Islet of Langerhans (tissue), 1 donor: ENCODE measurements at regions not wholly inside any gene's neighbourhood (a gene's known extent, or its start where the extent isn't known, plus 50 kb on each side); places are given as distances from the start of the nearest gene placed in this dataset.
"Not testable (repeated sequence)": the region's sequence is repeated elsewhere in the genome, so short reads cannot be mapped to it uniquely, and the experiment has no call there.

Experiments
- FAIRE-seq: peaks from one replicate; lab custom pipeline; 2011; peaks lifted over from hg19 to GRCh38; lab: Jason Lieb, UNC

DNA sequence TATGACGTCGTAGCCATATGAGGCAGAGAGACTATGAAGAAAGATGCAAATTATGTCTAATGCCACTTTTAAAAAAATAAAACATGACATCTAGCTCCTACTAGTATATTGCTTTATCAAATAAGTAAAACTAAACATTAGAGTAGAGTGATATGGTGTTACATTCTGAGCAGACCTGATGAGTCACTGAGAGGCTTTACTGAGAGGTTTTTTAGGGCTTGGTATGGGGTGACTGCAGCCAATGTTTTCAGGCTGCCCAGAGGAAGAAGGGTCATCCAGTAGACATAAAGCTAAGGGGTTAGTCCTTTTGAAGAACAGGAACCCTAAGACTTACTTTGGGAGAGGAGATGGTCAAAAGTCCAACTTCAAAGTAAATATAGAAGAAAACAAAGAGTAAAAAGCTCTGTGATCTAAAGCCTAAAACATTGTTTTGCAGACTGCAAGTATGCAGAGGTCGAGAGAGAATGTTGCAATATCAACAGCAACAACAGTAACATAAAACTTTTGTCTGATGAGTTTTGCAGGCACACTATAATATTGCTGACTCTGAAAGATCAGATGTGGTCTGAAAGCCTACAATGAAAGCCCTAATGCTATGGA is 774.7 kb downstream of the TMTC2 start:
- FAIRE-seq: no peak

DNA sequence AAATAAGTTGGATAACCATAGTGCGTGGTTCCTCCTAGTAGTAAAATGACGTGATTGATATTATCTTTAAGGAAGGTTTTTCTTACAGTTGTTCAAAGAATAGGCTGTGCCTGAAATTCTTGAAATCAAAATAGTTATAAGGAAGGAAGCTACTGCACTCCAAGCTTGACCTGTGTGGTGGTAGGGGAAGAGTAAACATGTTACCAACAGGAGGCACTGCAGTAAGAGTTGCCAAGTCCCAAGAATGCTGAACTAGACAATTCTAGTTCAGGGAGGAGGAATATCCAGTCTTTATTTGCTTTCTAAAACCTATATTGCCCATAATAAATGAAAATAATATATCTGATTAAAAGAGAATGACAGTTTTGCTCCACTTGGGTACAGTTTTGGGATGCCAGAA is 764.5 kb downstream of the TMTC2 start:
- FAIRE-seq: no peak

DNA sequence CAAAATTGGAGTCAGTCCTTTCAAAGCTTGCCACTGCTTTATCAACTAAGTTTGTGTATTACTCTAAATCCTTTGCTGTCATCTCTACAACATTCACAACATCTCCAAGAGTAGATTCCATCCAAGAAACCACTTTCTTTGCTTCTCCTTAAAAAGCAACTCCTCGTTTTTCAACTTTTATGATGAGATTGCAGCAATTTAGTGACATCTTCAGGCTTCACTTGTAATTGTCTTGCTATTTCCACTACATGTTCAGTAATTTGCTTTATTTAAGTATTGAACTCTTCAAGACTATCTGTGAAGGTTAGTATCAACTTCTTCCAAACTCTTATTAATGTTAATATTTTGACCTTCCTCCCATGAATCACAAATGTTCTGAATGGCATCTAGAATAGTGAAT is 747.9 kb downstream of the TMTC2 start:
- FAIRE-seq: no peak

GRCh38 chr12:83432176-83432719 is 745.5 kb downstream of the TMTC2 start:
- FAIRE-seq: no peak

GRCh38 chr12:83427586-83428136 is 741.0 kb downstream of the TMTC2 start:
- FAIRE-seq: not testable (repeated sequence)

DNA sequence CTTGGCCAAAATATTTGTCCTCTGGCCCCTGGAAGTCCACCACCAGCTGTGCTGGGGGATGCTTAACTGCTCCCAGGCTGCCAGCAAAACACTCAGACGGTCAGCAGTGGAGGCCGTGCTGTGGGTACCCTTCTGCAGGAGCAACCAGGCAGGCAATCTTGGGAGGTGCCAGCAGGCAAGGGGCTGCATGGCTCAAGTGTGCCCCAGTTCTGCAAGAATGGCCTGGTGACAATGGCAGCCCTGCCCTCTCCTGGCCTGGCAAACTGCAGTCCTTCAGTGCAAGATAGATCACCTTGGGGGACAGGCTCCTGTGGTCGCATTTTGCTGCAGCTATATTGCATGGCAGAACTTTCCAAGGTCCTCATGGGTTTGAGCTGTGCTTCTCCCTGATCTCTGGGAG is 728.3 kb downstream of the TMTC2 start:
- no peak for FAIRE-seq

DNA sequence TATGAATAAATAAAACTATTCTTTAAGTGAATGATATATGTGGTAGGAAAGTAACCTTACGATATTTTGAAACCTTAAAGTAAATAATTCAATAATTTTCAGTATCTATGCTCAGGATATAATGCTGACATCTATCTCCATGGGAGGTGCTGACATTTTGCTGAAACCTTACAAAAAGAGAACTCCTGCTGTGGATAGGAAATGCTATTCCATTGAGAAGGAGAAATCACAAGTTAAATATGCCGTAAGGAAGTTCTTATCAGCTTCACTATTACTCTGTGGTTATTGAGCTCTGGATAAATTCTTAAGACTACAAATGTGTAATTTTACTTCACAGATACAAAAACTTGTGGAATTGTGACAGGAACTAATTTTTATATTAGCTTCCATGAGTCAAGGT is 722.1 kb downstream of the TMTC2 start:
- FAIRE-seq: no peak

GRCh38 chr12:83408146-83408545 is 721.4 kb downstream of the TMTC2 start:
- FAIRE-seq: no peak

- no peak for FAIRE-seq
Measured at GRCh38 chr12:83404521-83404920, 717.8 kb downstream of the TMTC2 start.

DNA sequence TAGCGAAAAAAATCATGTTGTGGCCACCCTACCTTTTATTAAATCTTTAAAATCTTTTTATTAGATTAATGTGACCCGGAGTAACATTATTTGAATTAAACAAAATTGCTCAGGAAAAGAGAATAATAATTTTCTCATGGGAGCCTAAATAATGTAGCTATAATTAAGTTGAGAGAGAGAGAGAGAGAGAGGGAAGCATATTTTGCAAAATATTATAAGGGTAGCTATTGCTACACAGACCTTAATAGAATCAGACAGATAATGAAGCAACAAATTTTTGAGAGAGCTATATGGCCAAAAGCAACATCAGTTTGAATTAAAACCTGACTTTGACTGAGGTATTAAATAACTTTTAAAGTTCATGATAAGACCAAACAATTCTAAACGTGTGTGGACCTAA is 703.5 kb downstream of the TMTC2 start:
- no peak for FAIRE-seq

GRCh38 chr12:83389237-83389996 is 702.7 kb downstream of the TMTC2 start:
- FAIRE-seq: no peak

GRCh38 chr12:83388551-83388950 is 701.8 kb downstream of the TMTC2 start:
- FAIRE-seq: no peak

GRCh38 chr12:83386527-83387264 is 700.0 kb downstream of the TMTC2 start:
- FAIRE-seq: no peak

DNA sequence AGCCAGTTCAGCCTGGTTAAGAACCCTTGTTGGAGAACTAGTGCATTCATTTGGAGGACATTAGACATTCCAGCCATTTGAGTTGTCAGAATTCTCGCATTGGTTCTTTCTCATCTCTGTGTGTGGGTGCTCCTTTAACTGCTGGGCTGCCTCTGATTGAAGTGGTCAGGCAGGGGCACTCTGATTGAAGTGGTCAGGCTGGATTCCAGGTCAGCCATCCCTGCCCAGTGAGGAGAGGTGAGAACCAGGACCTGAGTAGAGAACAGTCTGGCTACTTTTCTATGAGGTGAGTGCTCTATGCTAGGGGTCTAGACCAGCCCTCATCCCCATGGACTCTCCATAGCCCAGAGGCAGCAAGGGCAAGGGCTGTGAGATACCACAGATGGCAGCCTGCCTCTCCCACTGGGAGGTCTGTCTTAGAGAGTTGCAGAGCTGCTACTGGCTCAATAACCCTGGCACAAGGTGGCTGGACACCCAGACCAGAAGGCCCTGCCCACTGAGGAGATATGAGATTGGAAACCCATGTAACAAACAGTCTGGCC is 691.6 kb downstream of the TMTC2 start:
- FAIRE-seq: no peak

GRCh38 chr12:83365317-83365716 is 678.6 kb downstream of the TMTC2 start:
- no peak for FAIRE-seq

- FAIRE-seq: no peak
Measured at GRCh38 chr12:83361475-83361874, 674.8 kb downstream of the TMTC2 start.

DNA sequence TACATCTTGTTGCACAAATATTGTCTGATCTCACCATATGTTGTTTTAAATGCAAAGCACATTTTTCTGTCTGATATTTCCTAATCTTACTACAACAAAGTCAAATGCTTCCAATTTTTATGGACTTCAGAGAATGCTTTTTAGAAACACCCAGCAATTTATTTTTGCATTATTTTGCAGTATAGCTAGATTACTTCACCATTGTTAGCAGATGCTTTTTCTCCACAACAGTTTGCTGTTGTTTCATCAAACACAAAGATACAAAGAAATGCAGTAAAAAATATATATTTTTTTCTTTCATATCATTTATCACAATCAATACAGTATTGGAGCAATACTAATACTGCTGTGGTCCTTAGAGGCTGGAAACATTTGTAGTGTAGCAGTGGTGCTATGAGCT is 674.4 kb downstream of the TMTC2 start:
- no peak for FAIRE-seq

GRCh38 chr12:83349907-83350611 is 663.4 kb downstream of the TMTC2 start:
- no peak for FAIRE-seq

GRCh38 chr12:83346333-83346732 is 659.6 kb downstream of the TMTC2 start:
- no peak for FAIRE-seq

DNA sequence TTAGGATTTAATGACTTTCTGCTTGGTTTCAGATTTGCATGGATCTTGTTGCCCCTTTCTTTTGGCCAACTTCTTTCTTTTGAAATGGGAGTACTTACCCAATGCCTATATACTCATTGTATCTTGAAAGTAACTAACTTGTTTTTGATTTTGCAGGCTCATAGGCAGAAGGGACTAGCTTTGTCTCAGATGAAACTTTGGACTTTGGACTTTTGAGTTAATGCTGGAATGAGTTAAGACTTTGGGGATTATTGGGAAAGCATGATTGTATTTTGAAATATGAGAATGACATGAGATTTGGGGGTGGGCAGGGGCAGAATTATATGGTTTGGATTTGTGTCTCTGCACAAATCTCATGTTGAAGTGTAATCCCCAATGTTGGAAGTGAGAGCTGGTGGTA is 657.1 kb downstream of the TMTC2 start:
- no peak for FAIRE-seq

GRCh38 chr12:83335748-83336147 is 649.0 kb downstream of the TMTC2 start:
- FAIRE-seq: no peak

- FAIRE-seq: no peak
Measured at GRCh38 chr12:83326666-83327065, 640.0 kb downstream of the TMTC2 start.
